Lower leg skin (tissue), 4 donors: ENCODE measurements at regions not wholly inside any gene's neighbourhood (a gene's known extent, or its start where the extent isn't known, plus 50 kb on each side); places are given as distances from the start of the nearest gene placed in this dataset.

Source experiments
- DNase-seq, 2 donors: peaks; one replicate each; pipeline ENCODE4 v3.0.0-alpha.2; 2019; ENCODE audit warnings: low spot score in 2 of 2
- H3K4me3 ChIP-seq: fragments of 200-600 bp; sonication (generic); 2 replicates; pipeline ENCODE4 v1.5.1; 2017; ENCODE audit warnings: mild to moderate bottlenecking, low read depth; ENCODE audit not compliant: poor library complexity, severe bottlenecking
- CTCF ChIP-seq, 3 donors: fragments of 450-650 bp; IDR thresholded peaks; one replicate each; pipeline ENCODE4 v1.5.1; 2016; ENCODE audit warnings: antibody characterized with exemption in 3 of 3, mild to moderate bottlenecking in 3 of 3, moderate library complexity in 2 of 3
- POLR2A ChIP-seq, 2 donors: fragments of 450-650 bp; IDR thresholded peaks; one replicate each; pipeline ENCODE4 v1.6.1; 2016 to 2017; ENCODE audit warnings: antibody characterized with exemption in 2 of 2, mild to moderate bottlenecking in 1 of 2, moderate library complexity in 1 of 2
- WGBS, 2 donors: methylation state at CpG; one replicate each; pipeline ENCODE4 v1.1.5; 2018; 5-methylcytosine and 5-hydroxymethylcytosine counted together
- intact Hi-C: fragments of 100-400 bp; cut with DNase I; formaldehyde crosslinking; loops from one replicate; pipeline ENCODE4 v1.15.0; 2023; ENCODE audit warnings: low total_unique reads

DNA sequence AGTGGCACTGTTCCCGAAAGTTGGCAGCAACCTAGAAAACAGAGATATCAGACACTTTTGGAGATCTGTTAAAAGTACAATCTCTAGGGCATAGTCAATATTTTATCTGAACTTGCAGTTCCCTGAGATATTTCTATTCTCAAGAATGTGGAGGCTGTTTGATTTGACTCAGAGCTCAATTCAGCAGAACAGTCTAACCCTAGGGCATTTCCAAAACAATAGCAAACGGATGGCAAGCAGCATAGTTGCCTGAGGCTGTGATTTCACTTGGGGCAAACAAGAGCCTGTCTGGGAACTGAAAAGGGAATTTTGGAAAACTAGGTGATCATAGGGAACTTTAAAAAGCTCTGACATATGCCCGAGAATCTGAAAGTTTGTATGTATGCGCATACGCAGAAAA is 772.8 kb upstream of the LRRTM1 start:
- DNase-seq: no peak
- 62 to 69% methylated on average over 5 of the region's 5 CpGs for WGBS, 2 donors

DNA sequence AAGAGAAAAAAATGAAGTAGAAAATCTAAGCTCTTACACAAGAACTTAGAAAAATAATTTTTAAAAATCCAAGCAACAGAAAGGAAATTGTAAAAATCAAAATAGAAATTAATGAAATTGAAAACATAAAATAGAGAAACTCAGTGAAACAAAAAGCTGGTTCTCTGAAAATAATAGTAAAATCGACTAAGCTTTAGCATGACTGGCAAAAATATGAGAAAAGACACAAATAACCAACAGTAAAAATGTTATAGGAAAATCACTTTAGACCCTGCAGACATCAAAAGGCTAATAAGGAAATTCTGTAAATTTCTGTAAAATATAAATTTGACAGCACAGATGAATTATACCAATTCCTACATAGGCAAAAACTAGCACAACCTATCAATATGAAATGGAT is 768.9 kb upstream of the LRRTM1 start:
- DNase-seq: no peak
- intact Hi-C loops: no loop called here
- no peak overlapping the region for H3K4me3 ChIP-seq
- TF ChIP-seq POLR2A (IDR thresholded peaks at IDR 0.05) (no peak), CTCF (IDR thresholded peaks at IDR 0.05) (no peak)
- WGBS, 2 donors: 80 to 89% methylated on average over 1 of the region's 1 CpG

More for the DNA sequence above, 772.8 kb upstream of the LRRTM1 start:
- H3K4me3 ChIP-seq: no peak overlapping the region
- TF ChIP-seq CTCF (IDR thresholded peaks at IDR 0.05) (no peak), POLR2A (IDR thresholded peaks at IDR 0.05) (no peak)
- intact Hi-C loops: no loop called here

- H3K4me3 ChIP-seq: no peak overlapping the region
- TF ChIP-seq POLR2A (IDR thresholded peaks at IDR 0.05) (no peak), CTCF (IDR thresholded peaks at IDR 0.05) (no peak)
- DNase-seq: no peak
- 56 to 62% methylated on average over 1 of the region's 1 CpG for WGBS, 2 donors
- intact Hi-C loops: no loop called here
These were observed 763.6 kb upstream of the LRRTM1 start for GRCh38 chr2:81068144-81068543.

- intact Hi-C loops: no loop called here
- 9 to 21% methylated on average over 2 of the region's 2 CpGs for WGBS, 2 donors
- TF ChIP-seq POLR2A (IDR thresholded peaks at IDR 0.05) (no peak), CTCF (IDR thresholded peaks at IDR 0.05) (no peak)
- H3K4me3 ChIP-seq: no peak overlapping the region
- no peak for DNase-seq
These were observed 756.5 kb upstream of the LRRTM1 start for GRCh38 chr2:81061016-81061415.

DNA sequence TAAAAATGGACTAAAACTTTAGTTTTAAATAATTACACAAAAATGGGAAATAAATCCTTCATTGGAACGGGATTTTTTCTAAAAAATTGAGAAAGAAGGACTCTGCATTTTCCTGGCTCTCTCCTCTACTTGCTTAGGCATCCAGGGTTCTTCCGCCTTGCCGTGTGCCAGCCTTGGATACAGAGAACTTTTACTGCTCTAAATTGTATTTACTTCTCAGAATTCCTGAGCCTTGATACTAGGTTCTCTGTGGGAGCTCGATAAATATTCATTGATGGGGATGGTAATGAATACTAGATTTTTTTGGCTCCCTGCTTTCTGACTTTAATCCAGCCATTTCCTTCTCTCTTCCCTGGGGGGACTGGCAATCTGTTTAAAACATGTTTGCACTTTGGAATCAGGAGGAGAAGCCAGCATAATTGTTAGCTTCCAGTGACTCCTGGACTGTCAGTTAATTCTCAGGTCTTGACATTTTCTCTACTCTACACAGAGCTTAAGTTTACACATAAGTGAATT is 746.1 kb upstream of the LRRTM1 start:
- intact Hi-C loops: no loop called here
- no peak for DNase-seq
- 27 to 31% methylated on average over 4 of the region's 4 CpGs for WGBS, 2 donors
- H3K4me3 ChIP-seq: no peak overlapping the region
- no peak for TF ChIP-seq CTCF (IDR thresholded peaks at IDR 0.05)
- TF ChIP-seq POLR2A (IDR thresholded peaks at IDR 0.05): no peak

GRCh38 chr2:81043681-81044080 is 739.1 kb upstream of the LRRTM1 start:
- intact Hi-C loops: no loop called here
- TF ChIP-seq CTCF (IDR thresholded peaks at IDR 0.05) (no peak), POLR2A (IDR thresholded peaks at IDR 0.05) (no peak)
- WGBS, 2 donors: 32 to 33% methylated on average over 1 of the region's 1 CpG
- DNase-seq: no peak
- no peak overlapping the region for H3K4me3 ChIP-seq
